ENCODE measurements at regions not wholly inside any gene's neighbourhood (a gene's known extent, or its start where the extent isn't known, plus 50 kb on each side); places are given as distances from the start of the nearest gene placed in this dataset.
"Not testable (repeated sequence)": the region's sequence is repeated elsewhere in the genome, so short reads cannot be mapped to it uniquely, and the experiment has no call there.

- in situ Hi-C loops (cut with HindIII; ENCODE audit: low sequenced_read_pairs): no loop called here
Measured at GRCh38 chr2:239644011-239644410, 243.2 kb upstream of the HDAC4 start.

GRCh38 chr2:239642406-239643004, 241.7 kb upstream of the HDAC4 start:
- in situ Hi-C loops (cut with HindIII; ENCODE audit: low sequenced_read_pairs): no loop called here

- in situ Hi-C loops (cut with HindIII; ENCODE audit: low sequenced_read_pairs): not testable (repeated sequence)
Measured at GRCh38 chr2:239641904-239642303, 241.1 kb upstream of the HDAC4 start.

GRCh38 chr2:239640676-239641578, 240.1 kb upstream of the HDAC4 start:
- in situ Hi-C loops (cut with HindIII; ENCODE audit: low sequenced_read_pairs): no loop called here

GRCh38 chr2:239640210-239640609, 239.4 kb upstream of the HDAC4 start:
- in situ Hi-C loops (cut with HindIII; ENCODE audit: low sequenced_read_pairs): no loop called here

- in situ Hi-C loops (cut with HindIII; ENCODE audit: low sequenced_read_pairs): no loop called here
Measured at GRCh38 chr2:239639421-239640185, 238.8 kb upstream of the HDAC4 start.

GRCh38 chr2:239638376-239638775, 237.6 kb upstream of the HDAC4 start:
- in situ Hi-C loops (cut with HindIII; ENCODE audit: low sequenced_read_pairs): no loop called here

- in situ Hi-C loops (cut with HindIII; ENCODE audit: low sequenced_read_pairs): no loop called here
Measured at GRCh38 chr2:239636808-239637207, 236.0 kb upstream of the HDAC4 start.

- in situ Hi-C loops (cut with HindIII; ENCODE audit: low sequenced_read_pairs): no loop called here
Measured at GRCh38 chr2:239634769-239635168, 233.9 kb upstream of the HDAC4 start.

- in situ Hi-C loops (cut with HindIII; ENCODE audit: low sequenced_read_pairs): no loop called here
Measured at GRCh38 chr2:239630618-239631286, 229.9 kb upstream of the HDAC4 start.

- in situ Hi-C loops (cut with HindIII; ENCODE audit: low sequenced_read_pairs): no loop called here
Measured at GRCh38 chr2:239629926-239630617, 229.3 kb upstream of the HDAC4 start.

GRCh38 chr2:239626961-239627592, 226.3 kb upstream of the HDAC4 start:
- in situ Hi-C loops (cut with HindIII; ENCODE audit: low sequenced_read_pairs): no loop called here

- in situ Hi-C loops (cut with HindIII; ENCODE audit: low sequenced_read_pairs): no loop called here
Measured at GRCh38 chr2:239625971-239626734, 225.3 kb upstream of the HDAC4 start.

- in situ Hi-C loops (cut with HindIII; ENCODE audit: low sequenced_read_pairs): no loop called here
Measured at GRCh38 chr2:239625156-239625845, 224.5 kb upstream of the HDAC4 start.

GRCh38 chr2:239621611-239622010, 220.8 kb upstream of the HDAC4 start:
- in situ Hi-C loops (cut with HindIII; ENCODE audit: low sequenced_read_pairs): no loop called here

GRCh38 chr2:239619369-239619768, 218.5 kb upstream of the HDAC4 start:
- in situ Hi-C loops (cut with HindIII; ENCODE audit: low sequenced_read_pairs): no loop called here

GRCh38 chr2:239616729-239617128, 215.9 kb upstream of the HDAC4 start:
- in situ Hi-C loops (cut with HindIII; ENCODE audit: low sequenced_read_pairs): no loop called here

GRCh38 chr2:239612133-239612532, 211.3 kb upstream of the HDAC4 start:
- in situ Hi-C loops (cut with HindIII; ENCODE audit: low sequenced_read_pairs): no loop called here
